Head of caudate nucleus (tissue), 42 donors: ENCODE measurements at regions not wholly inside any gene's neighbourhood (a gene's known extent, or its start where the extent isn't known, plus 50 kb on each side); places are given as distances from the start of the nearest gene placed in this dataset.
"Not testable (repeated sequence)": the region's sequence is repeated elsewhere in the genome, so short reads cannot be mapped to it uniquely, and the experiment has no call there.

Experiments used
- DNase-seq, 42 donors: peaks; one replicate each; pipeline versions ENCODE4 v3.0.0 to v3.0.0-alpha.2; 2020 to 2021; ENCODE audit warnings: mixed read lengths in 7 of 42
- intact Hi-C: fragments of 100-400 bp; cut with DNase I; formaldehyde crosslinking; loops from one replicate; pipeline ENCODE4 v1.15.0; 2022

GRCh38 chr6:137702791-137703424 lies 164.2 kb upstream of the TNFAIP3 start:
- intact Hi-C loops = no loop called here
- DNase-seq = no peak

- DNase-seq = no peak
- intact Hi-C loops = loop anchor here (5.0 kb wide), 1 partner anchor 243 kb away; no protein-coding TSS in a partner anchor
Measured at GRCh38 chr6:137704802-137705159, 162.3 kb upstream of the TNFAIP3 start.

GRCh38 chr6:137705160-137706082 lies 161.6 kb upstream of the TNFAIP3 start:
- DNase-seq = peak in 34 of 42 donors; percentile 16 to 76 (median 46)
- intact Hi-C loops = loop anchor here (2.0 to 5.0 kb wide), 2 partner anchors 161 to 242 kb away; partner anchors contain the start of gene TNFAIP3

GRCh38 chr6:137706083-137706750 lies 160.8 kb upstream of the TNFAIP3 start:
- DNase-seq = no peak
- intact Hi-C loops = loop anchor here (2.0 to 5.0 kb wide), 2 partner anchors 161 to 241 kb away; partner anchors contain the start of gene TNFAIP3

GRCh38 chr6:137707038-137707589 lies 159.9 kb upstream of the TNFAIP3 start:
- DNase-seq = no peak
- intact Hi-C loops = loop anchor here (2.0 to 5.0 kb wide), 2 partner anchors 160 to 240 kb away; partner anchors contain the start of gene TNFAIP3

GRCh38 chr6:137707590-137708360 lies 159.3 kb upstream of the TNFAIP3 start:
- DNase-seq = peak in 39 of 42 donors; percentile 10 to 80 (median 51)
- intact Hi-C loops = loop anchor here (2.0 to 5.0 kb wide), 2 partner anchors 159 to 240 kb away; partner anchors contain the start of gene TNFAIP3

- intact Hi-C loops = loop anchor here (5.0 kb wide), 1 partner anchor 239 kb away; no protein-coding TSS in a partner anchor
- DNase-seq = no peak
Measured at GRCh38 chr6:137708481-137708880, 158.6 kb upstream of the TNFAIP3 start.

- no peak for DNase-seq
- intact Hi-C loops = loop anchor here (5.0 kb wide), 1 partner anchor 238 kb away; no protein-coding TSS in a partner anchor
Measured at GRCh38 chr6:137709424-137710236, 157.4 kb upstream of the TNFAIP3 start.

GRCh38 chr6:137711972-137712371 lies 155.1 kb upstream of the TNFAIP3 start:
- no peak for DNase-seq
- intact Hi-C loops = no loop called here

- intact Hi-C loops = no loop called here
- DNase-seq = no peak
Measured at GRCh38 chr6:137712587-137712986, 154.5 kb upstream of the TNFAIP3 start.

- intact Hi-C loops = no loop called here
- no peak for DNase-seq
Measured at GRCh38 chr6:137715589-137716045, 151.4 kb upstream of the TNFAIP3 start.

GRCh38 chr6:137717074-137718073 lies 149.7 kb upstream of the TNFAIP3 start:
- no peak for DNase-seq
- intact Hi-C loops = no loop called here

- DNase-seq, intact Hi-C loops: not testable (repeated sequence)
Measured at GRCh38 chr6:137718903-137719302, 148.2 kb upstream of the TNFAIP3 start.

- intact Hi-C loops = no loop called here
- DNase-seq = no peak
Measured at GRCh38 chr6:137722749-137723272, 144.2 kb upstream of the TNFAIP3 start.

- no peak for DNase-seq
- intact Hi-C loops = no loop called here
Measured at GRCh38 chr6:137723273-137724017, 143.6 kb upstream of the TNFAIP3 start.
